ENCODE measurements at regions not wholly inside any gene's neighbourhood (a gene's known extent, or its start where the extent isn't known, plus 50 kb on each side); places are given as distances from the start of the nearest gene placed in this dataset.

GRCh38 chr2:38203446-38203810 lies 127.5 kb upstream of the CYP1B1 start:
- DNase-seq (ENCODE audit: low spot score): no peak

- no peak for DNase-seq (ENCODE audit: low spot score)
Observed at GRCh38 chr2:38202713-38203445, 126.9 kb upstream of the CYP1B1 start.

- no peak for DNase-seq (ENCODE audit: low spot score)
Observed at GRCh38 chr2:38201784-38202183, 125.8 kb upstream of the CYP1B1 start.

GRCh38 chr2:38200598-38200997 lies 124.6 kb upstream of the CYP1B1 start:
- DNase-seq (ENCODE audit: low spot score): no peak

- no peak for DNase-seq (ENCODE audit: low spot score)
Observed at GRCh38 chr2:38199127-38199526, 123.2 kb upstream of the CYP1B1 start.

- no peak for DNase-seq (ENCODE audit: low spot score)
Observed at GRCh38 chr2:38194751-38195150, 118.8 kb upstream of the CYP1B1 start.

GRCh38 chr2:38192976-38193375 lies 117.0 kb upstream of the CYP1B1 start:
- no peak for DNase-seq (ENCODE audit: low spot score)

GRCh38 chr2:38192046-38192445 lies 116.1 kb upstream of the CYP1B1 start:
- no peak for DNase-seq (ENCODE audit: low spot score)

GRCh38 chr2:38191516-38191915 lies 115.6 kb upstream of the CYP1B1 start:
- no peak for DNase-seq (ENCODE audit: low spot score)

GRCh38 chr2:38190542-38191218 lies 114.7 kb upstream of the CYP1B1 start:
- DNase-seq (ENCODE audit: low spot score): no peak

- no peak for DNase-seq (ENCODE audit: low spot score)
Observed at GRCh38 chr2:38187541-38188011, 111.6 kb upstream of the CYP1B1 start.

- no peak for DNase-seq (ENCODE audit: low spot score)
Observed at GRCh38 chr2:38185012-38185491, 109.1 kb upstream of the CYP1B1 start.

GRCh38 chr2:38182492-38183003 lies 106.6 kb upstream of the CYP1B1 start:
- no peak for DNase-seq (ENCODE audit: low spot score)

GRCh38 chr2:38181806-38182491 lies 106.0 kb upstream of the CYP1B1 start:
- no peak for DNase-seq (ENCODE audit: low spot score)

- DNase-seq (ENCODE audit: low spot score): no peak
Observed at GRCh38 chr2:38180754-38181153, 104.8 kb upstream of the CYP1B1 start.

GRCh38 chr2:38178556-38179419 lies 102.8 kb upstream of the CYP1B1 start:
- DNase-seq (ENCODE audit: low spot score): no peak

- DNase-seq (ENCODE audit: low spot score): no peak
Observed at GRCh38 chr2:38178119-38178518, 102.2 kb upstream of the CYP1B1 start.

- DNase-seq (ENCODE audit: low spot score): no peak
Observed at GRCh38 chr2:38176619-38177021, 100.7 kb upstream of the CYP1B1 start.

- no peak for DNase-seq (ENCODE audit: low spot score)
Observed at GRCh38 chr2:38174646-38175423, 98.9 kb upstream of the CYP1B1 start.

GRCh38 chr2:38174131-38174530 lies 98.2 kb upstream of the CYP1B1 start:
- no peak for DNase-seq (ENCODE audit: low spot score)

- DNase-seq (ENCODE audit: low spot score): no peak
Observed at GRCh38 chr2:38173683-38174082, 97.7 kb upstream of the CYP1B1 start.

Data from LoVo (cell line).